ENCODE measurements at regions not wholly inside any gene's neighbourhood (a gene's known extent, or its start where the extent isn't known, plus 50 kb on each side); places are given as distances from the start of the nearest gene placed in this dataset.

GRCh38 chr9:106639873-106640568 is 222.9 kb upstream of the ZNF462 start:
- no peak for DNase-seq (ENCODE audit: low read depth in 2 of 2)

- no peak for DNase-seq (ENCODE audit: low read depth in 2 of 2)
These were observed 219.6 kb upstream of the ZNF462 start for GRCh38 chr9:106643211-106643930.

- DNase-seq (ENCODE audit: low read depth in 2 of 2): no peak
These were observed 218.3 kb upstream of the ZNF462 start for GRCh38 chr9:106644661-106645060.

GRCh38 chr9:106648799-106649198 is 214.2 kb upstream of the ZNF462 start:
- peak in 1 of 2 donors; percentile 7 for DNase-seq (ENCODE audit: low read depth in 2 of 2)

GRCh38 chr9:106649664-106650063 is 213.3 kb upstream of the ZNF462 start:
- DNase-seq (ENCODE audit: low read depth in 2 of 2): no peak

GRCh38 chr9:106653213-106653612 is 209.8 kb upstream of the ZNF462 start:
- no peak for DNase-seq (ENCODE audit: low read depth in 2 of 2)

- DNase-seq (ENCODE audit: low read depth in 2 of 2): no peak
These were observed 207.0 kb upstream of the ZNF462 start for GRCh38 chr9:106655966-106656365.

GRCh38 chr9:106657926-106658325 is 205.0 kb upstream of the ZNF462 start:
- no peak for DNase-seq (ENCODE audit: low read depth in 2 of 2)

GRCh38 chr9:106668534-106668933 is 194.4 kb upstream of the ZNF462 start:
- DNase-seq (ENCODE audit: low read depth in 2 of 2): no peak

GRCh38 chr9:106669835-106670234 is 193.1 kb upstream of the ZNF462 start:
- DNase-seq (ENCODE audit: low read depth in 2 of 2): no peak

GRCh38 chr9:106670418-106670817 is 192.5 kb upstream of the ZNF462 start:
- no peak for DNase-seq (ENCODE audit: low read depth in 2 of 2)

GRCh38 chr9:106675780-106676179 is 187.2 kb upstream of the ZNF462 start:
- no peak for DNase-seq (ENCODE audit: low read depth in 2 of 2)

- DNase-seq (ENCODE audit: low read depth in 2 of 2): no peak
These were observed 185.6 kb upstream of the ZNF462 start for GRCh38 chr9:106677374-106677773.

- no peak for DNase-seq (ENCODE audit: low read depth in 2 of 2)
These were observed 185.1 kb upstream of the ZNF462 start for GRCh38 chr9:106677830-106678229.

- no peak for DNase-seq (ENCODE audit: low read depth in 2 of 2)
These were observed 184.7 kb upstream of the ZNF462 start for GRCh38 chr9:106678273-106678672.

- DNase-seq (ENCODE audit: low read depth in 2 of 2): no peak
These were observed 180.5 kb upstream of the ZNF462 start for GRCh38 chr9:106682420-106682819.

- DNase-seq (ENCODE audit: low read depth in 2 of 2): no peak
These were observed 179.5 kb upstream of the ZNF462 start for GRCh38 chr9:106683454-106683853.

- no peak for DNase-seq (ENCODE audit: low read depth in 2 of 2)
These were observed 177.8 kb upstream of the ZNF462 start for GRCh38 chr9:106684940-106685695.

- DNase-seq (ENCODE audit: low read depth in 2 of 2): no peak
These were observed 173.9 kb upstream of the ZNF462 start for GRCh38 chr9:106689089-106689488.

- DNase-seq (ENCODE audit: low read depth in 2 of 2): no peak
These were observed 171.3 kb upstream of the ZNF462 start for GRCh38 chr9:106691627-106692026.

- no peak for DNase-seq (ENCODE audit: low read depth in 2 of 2)
These were observed 169.4 kb upstream of the ZNF462 start for GRCh38 chr9:106693558-106693957.

GRCh38 chr9:106696804-106697203 is 166.2 kb upstream of the ZNF462 start:
- DNase-seq (ENCODE audit: low read depth in 2 of 2): no peak

GRCh38 chr9:106697390-106697749 is 165.6 kb upstream of the ZNF462 start:
- DNase-seq (ENCODE audit: low read depth in 2 of 2): no peak

Data from lung microvascular endothelial cell (primary cell).